Endothelial cell of umbilical vein (primary cell): ENCODE measurements at regions not wholly inside any gene's neighbourhood (a gene's known extent, or its start where the extent isn't known, plus 50 kb on each side); places are given as distances from the start of the nearest gene placed in this dataset.

ENCODE experiments used
- BruUV-seq: library from RNA; stranded (reverse); fragments of 400-500 nt; replicated peaks from 2 replicates; lab custom pipeline; 2021; lab: Mats Ljungman, UMichigan
- CTCF ChIA-PET: fragments of 300-600, 350-600 bp; sonication (Branson Sonifier 250); formaldehyde crosslinking; loops from one replicate; lab custom pipeline; 2021; ENCODE audit warnings: antibody characterized with exemption, inconsistent platforms; lab: Charles Lee
- POLR2A ChIA-PET: fragments of 300-600, 350-600 bp; sonication (Branson Sonifier 250); formaldehyde crosslinking; loops from one replicate; lab custom pipeline; 2021; ENCODE audit warnings: antibody characterized with exemption, inconsistent platforms; lab: Charles Lee
- DNase-seq: peaks from one replicate; pipeline ENCODE4 v3.0.0-alpha.2; 2011; ENCODE audit warnings: low read depth, low spot score
- FAIRE-seq: peaks from 2 replicates; lab custom pipeline; 2011; peaks lifted over from hg19 to GRCh38; lab: Jason Lieb, UNC
- H2AFZ ChIP-seq: 2 replicates; pipeline ENCODE4 v1.6.0; 2012; ENCODE audit warnings: low read depth, low read length, control low read depth, inconsistent platforms
- H3K27ac ChIP-seq: 2 replicates; pipeline ENCODE4 v1.5.1; 2011; ENCODE audit warnings: low read depth, mild to moderate bottlenecking, control low read depth, low read length, moderate library complexity; ENCODE audit not compliant: insufficient read depth
- H3K27me3 ChIP-seq, 2 experiments: 2 replicates each; pipeline versions ENCODE4 v1.6.0 to v1.6.1; 2011; ENCODE audit warnings: low read length in 2 of 2, mixed read lengths in 1 of 2; ENCODE audit not compliant: control insufficient read depth in 2 of 2, insufficient read depth in 2 of 2
- H3K36me3 ChIP-seq, 2 experiments: 2 replicates in 1 of 2; 3 replicates in 1 of 2; pipeline ENCODE4 v1.5.1; 2011; ENCODE audit warnings: low read length in 2 of 2, mild to moderate bottlenecking in 1 of 2, moderate library complexity in 1 of 2; ENCODE audit not compliant: control insufficient read depth in 2 of 2, insufficient read depth in 2 of 2; ENCODE audit errors: extremely low read depth in 1 of 2
- H3K4me1 ChIP-seq: 3 replicates; pipeline ENCODE4 v1.5.1; 2011; ENCODE audit warnings: mild to moderate bottlenecking, low read length; ENCODE audit not compliant: control insufficient read depth, insufficient read depth; ENCODE audit errors: extremely low read depth
- H3K4me2 ChIP-seq: 2 replicates; pipeline ENCODE4 v1.6.1; 2011; ENCODE audit warnings: low read length, control low read depth, mixed read lengths; ENCODE audit not compliant: insufficient read depth
- H3K4me3 ChIP-seq, 3 experiments: fragments of 200-600 bp in 1 of 3; sonication (generic), shearing (Covaris generic) in 1 of 3; replicated peaks in 1 of 3; 2 replicates each; pipeline ENCODE4 v1.5.1; 2011 to 2016; ENCODE audit warnings: control low read depth in 3 of 3, low read length in 3 of 3, mild to moderate bottlenecking in 2 of 3, inconsistent platforms in 1 of 3, low read depth in 1 of 3, moderate library complexity in 1 of 3; ENCODE audit not compliant: insufficient read depth in 1 of 3
- H3K79me2 ChIP-seq: 2 replicates; pipeline ENCODE4 v1.6.0; 2012; ENCODE audit warnings: low read length, inconsistent platforms; ENCODE audit not compliant: control insufficient read depth, insufficient read depth
- H3K9ac ChIP-seq: replicated peaks from 2 replicates; pipeline ENCODE3; 2011; ENCODE audit warnings: low read length, control low read depth; ENCODE audit not compliant: insufficient read depth; ENCODE audit errors: extremely low read depth
- H3K9me1 ChIP-seq: replicated peaks from 3 replicates; pipeline ENCODE4 v1.6.0; 2011; ENCODE audit warnings: mild to moderate bottlenecking, low read length; ENCODE audit not compliant: control insufficient read depth, insufficient read depth; ENCODE audit errors: extremely low read depth
- H3K9me3 ChIP-seq: replicated peaks from 2 replicates; pipeline ENCODE4 v1.5.1; 2012; ENCODE audit warnings: low read length, inconsistent platforms; ENCODE audit not compliant: control insufficient read depth, insufficient read depth
- H4K20me1 ChIP-seq: replicated peaks from 2 replicates; pipeline ENCODE3; 2011; ENCODE audit warnings: mild to moderate bottlenecking, low read length; ENCODE audit not compliant: control insufficient read depth, insufficient read depth; ENCODE audit errors: extremely low read depth
- CTCF ChIP-seq, 2 donors: IDR thresholded peaks; 1 replicate in 1 of 2; 2 replicates in 1 of 2; pipeline ENCODE4 v1.5.1; 2011; ENCODE audit warnings: low read length in 2 of 2, mild to moderate bottlenecking in 2 of 2, moderate library complexity in 2 of 2, control low read depth in 1 of 2, inconsistent platforms in 1 of 2, low read depth in 1 of 2; ENCODE audit not compliant: insufficient read depth in 1 of 2; ENCODE audit errors: extremely low read depth in 1 of 2
- EZH2 ChIP-seq: IDR thresholded peaks from 2 replicates; pipeline ENCODE4 v1.6.1; 2012; ENCODE audit warnings: borderline replicate concordance, low read depth, mild to moderate bottlenecking, moderate library complexity, low read length, inconsistent platforms; ENCODE audit not compliant: severe bottlenecking
- FOS ChIP-seq: IDR thresholded peaks from 2 replicates; pipeline ENCODE4 v1.6.1; 2011; ENCODE audit warnings: mild to moderate bottlenecking, low read length, moderate library complexity, borderline replicate concordance; ENCODE audit not compliant: insufficient read depth
- GATA2 ChIP-seq: IDR thresholded peaks from 2 replicates; pipeline ENCODE4 v1.7.0; 2011; ENCODE audit warnings: low read depth, mild to moderate bottlenecking, moderate library complexity, mixed read lengths, low read length; ENCODE audit not compliant: insufficient read length, insufficient read depth
- JUN ChIP-seq: IDR thresholded peaks from 2 replicates; pipeline ENCODE4 v1.6.1; 2011; ENCODE audit warnings: borderline replicate concordance, low read depth; ENCODE audit not compliant: insufficient read length, insufficient read depth
- MAX ChIP-seq: IDR thresholded peaks from 2 replicates; pipeline ENCODE4 v1.6.1; 2011; ENCODE audit not compliant: insufficient read depth, insufficient read length
- MYC ChIP-seq: IDR thresholded peaks from one replicate; pipeline ENCODE4 v1.6.1; 2011; ENCODE audit warnings: mild to moderate bottlenecking, low read depth, low read length
- POLR2A ChIP-seq: IDR thresholded peaks from 2 replicates; pipeline ENCODE4 v1.6.1; 2012; ENCODE audit warnings: low read depth, mild to moderate bottlenecking, control low read depth, low read length
- POLR2AphosphoS5 ChIP-seq: IDR thresholded peaks from 2 replicates; pipeline ENCODE4 v1.6.1; 2012; ENCODE audit warnings: low read depth, mild to moderate bottlenecking, control low read depth, low read length, moderate library complexity; ENCODE audit not compliant: insufficient read depth
- dilution Hi-C: fragments of 300-500 bp; cut with MboI; formaldehyde crosslinking; loops from one replicate; pipeline ENCODE4 v1.15.0; 2019; ENCODE audit warnings: low sequenced_read_pairs; ENCODE audit not compliant: extremely low pct_ligation_motif_present
- intact Hi-C: fragments of 100-400 bp; cut with micrococcal nuclease; formaldehyde crosslinking; loops from one replicate; pipeline ENCODE4 v1.10.0; 2022

- Histone ChIP-seq H3K27ac (no peak overlapping the region), H4K20me1 (no peaks in the 10 kb centered on the region), H3K27me3 (no peaks in the 10 kb centered on the region), H3K9me3 (no peaks in the 10 kb centered on the region), H3K36me3 (no peaks in the 10 kb centered on the region), H2AFZ (no peak overlapping the region), H3K9me1 (no peaks in the 10 kb centered on the region), H3K9ac (no peak overlapping the region), H3K79me2 (no peaks in the 10 kb centered on the region), H3K4me3 (no peak overlapping the region), H3K4me1 (no peaks in the 10 kb centered on the region), H3K4me2 (no peak overlapping the region)
- BruUV-seq, result no TSS peak
- intact Hi-C loops, result loop anchor here (1.0 to 10.0 kb wide), 5 partner anchors 529 to 1122 kb away; no protein-coding TSS in a partner anchor
- TF ChIP-seq GATA2 (no peak), MYC (no peak), CTCF (IDR thresholded peaks at IDR 0.05; ENCODE audit: extremely low read depth in 1 of 2, insufficient read depth in 1 of 2, low read depth in 1 of 2, low read length in 2 of 2) (peak; percentile 46 to 61), FOS (no peak), MAX (no peak), JUN (no peak), POLR2A (no peak), POLR2AphosphoS5 (no peak), EZH2 (no peak)
- dilution Hi-C loops, result no loop called here
- POLR2A ChIA-PET, result no interaction called here
- FAIRE-seq (peak; percentile 24), DNase-seq (peak; percentile 47)
- CTCF ChIA-PET, result interaction anchor here (0.6 to 4.4 kb wide), 27 partner anchors 8 to 1122 kb away, joined by 3 to 76 read pairs (median 7); partner anchors contain the start of gene TSHR
Measured at GRCh38 chr14:80055667-80056496, 155.4 kb downstream of the DIO2 start.
